ENCODE measurements at regions not wholly inside any gene's neighbourhood (a gene's known extent, or its start where the extent isn't known, plus 50 kb on each side); places are given as distances from the start of the nearest gene placed in this dataset.
"Not testable (repeated sequence)": the region's sequence is repeated elsewhere in the genome, so short reads cannot be mapped to it uniquely, and the experiment has no call there.

GRCh38 chr4:81754169-81754568 is 282.5 kb upstream of the RASGEF1B start:
- no peak for DNase-seq

- no peak for DNase-seq
Measured at GRCh38 chr4:81751531-81752289, 280.0 kb upstream of the RASGEF1B start.

DNA sequence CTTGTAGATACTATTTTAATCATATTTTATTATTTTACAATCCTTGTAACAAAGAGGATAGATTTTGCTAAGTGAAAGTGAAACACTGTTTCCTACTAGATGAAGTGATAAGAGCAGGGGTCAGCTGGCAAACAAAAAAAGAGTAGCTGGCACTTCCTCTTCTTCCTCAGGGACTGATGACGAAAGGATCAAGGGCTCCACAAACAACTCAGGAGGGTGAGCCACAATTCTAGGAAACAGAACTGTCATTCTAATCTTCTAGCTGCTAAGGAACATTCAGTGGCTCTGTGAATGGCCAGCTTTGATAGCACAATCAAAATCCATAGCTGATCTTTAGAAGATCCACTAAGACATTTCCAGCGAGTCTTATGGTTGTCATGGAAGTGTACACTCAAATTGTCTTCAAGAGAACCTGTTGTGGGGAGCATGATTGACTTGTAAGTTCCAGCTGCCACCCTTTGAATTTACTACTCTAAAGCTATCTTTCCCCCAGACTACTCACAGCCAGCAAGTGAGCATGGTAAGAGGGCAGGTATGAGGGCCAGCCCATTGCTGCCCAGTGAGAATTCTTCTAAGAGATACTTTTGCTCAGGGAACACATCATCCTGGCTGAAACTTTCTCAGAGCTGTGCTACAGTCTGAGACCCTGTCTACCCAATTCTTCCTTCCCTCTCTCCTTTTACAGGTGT is 275.7 kb upstream of the RASGEF1B start:
- DNase-seq: no peak

DNA sequence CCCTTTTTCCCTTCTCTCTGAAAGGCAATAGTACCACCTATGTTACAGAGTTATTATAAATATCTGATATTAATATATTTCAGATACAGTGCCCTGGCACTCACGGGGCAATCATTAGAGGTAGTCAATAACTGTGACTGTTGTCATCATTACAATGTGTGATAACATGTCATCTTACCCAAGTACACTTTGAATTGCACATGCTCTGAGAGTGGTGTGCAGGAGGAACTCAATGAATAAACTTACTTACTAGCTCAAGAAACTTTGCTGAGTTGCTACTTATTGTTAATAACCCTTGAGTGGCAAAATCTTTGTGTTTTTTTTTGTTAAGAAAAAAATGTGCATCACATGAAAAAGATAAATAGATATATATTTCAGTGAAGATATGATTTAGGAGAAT is 275.1 kb upstream of the RASGEF1B start:
- DNase-seq: no peak

DNA sequence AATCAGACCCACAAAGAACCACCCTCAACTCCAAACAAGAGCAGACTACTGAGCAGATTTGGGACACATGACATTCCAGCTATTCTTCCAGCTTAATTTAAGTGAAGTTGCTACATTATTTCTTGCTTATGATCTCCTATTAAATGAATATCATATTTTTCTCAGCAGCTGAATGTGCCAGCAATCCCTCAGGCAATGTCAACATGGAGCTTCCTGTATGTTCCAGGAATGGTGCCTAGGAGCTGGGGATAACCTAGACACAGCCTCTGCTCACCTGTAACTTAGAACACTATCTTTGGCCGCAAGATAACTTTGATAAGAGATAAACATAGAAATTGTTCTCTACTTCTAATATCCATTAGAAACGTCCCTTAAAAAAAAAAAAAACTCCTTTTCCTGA is 274.4 kb upstream of the RASGEF1B start:
- DNase-seq: no peak

- no peak for DNase-seq
Measured at GRCh38 chr4:81745050-81745449, 273.3 kb upstream of the RASGEF1B start.

DNA sequence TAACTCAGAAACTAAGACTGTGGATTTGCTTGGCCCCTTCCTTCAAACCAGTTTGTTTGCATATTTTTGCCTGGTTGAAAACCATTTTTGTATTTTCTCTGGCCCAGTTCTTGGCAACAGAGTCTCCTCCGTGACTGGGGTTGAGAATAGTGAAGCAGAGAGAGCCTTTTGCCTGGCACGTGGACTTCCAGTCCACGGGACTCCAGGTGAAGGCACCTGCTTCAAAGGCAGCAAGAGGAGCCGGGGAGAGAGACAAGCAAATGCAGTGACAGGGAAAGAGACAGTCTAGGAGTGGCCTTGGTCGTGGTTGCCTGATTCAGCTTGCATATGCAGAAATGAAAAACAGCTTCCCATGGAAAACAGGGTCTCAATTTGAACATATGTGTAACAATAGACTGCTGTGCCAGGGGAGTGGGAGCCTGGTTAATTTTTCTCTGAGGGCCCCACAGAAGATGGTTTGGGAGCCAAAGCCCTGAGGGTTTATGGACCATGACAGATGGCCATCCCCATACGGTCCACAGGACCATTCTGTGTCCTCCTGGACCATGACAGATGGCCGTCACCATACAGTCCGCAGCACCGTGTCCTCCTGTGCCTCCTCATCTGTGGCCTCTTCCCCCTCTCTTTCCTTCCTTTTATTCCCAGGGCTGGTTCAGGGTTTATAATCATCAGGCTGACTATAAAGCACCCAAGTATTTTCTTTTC is 272.2 kb upstream of the RASGEF1B start:
- DNase-seq: no peak

- no peak for DNase-seq
Measured at GRCh38 chr4:81740487-81740886, 268.8 kb upstream of the RASGEF1B start.

GRCh38 chr4:81738891-81739290 is 267.2 kb upstream of the RASGEF1B start:
- DNase-seq: no peak

- no peak for DNase-seq
Measured at GRCh38 chr4:81737865-81738559, 266.3 kb upstream of the RASGEF1B start.

DNA sequence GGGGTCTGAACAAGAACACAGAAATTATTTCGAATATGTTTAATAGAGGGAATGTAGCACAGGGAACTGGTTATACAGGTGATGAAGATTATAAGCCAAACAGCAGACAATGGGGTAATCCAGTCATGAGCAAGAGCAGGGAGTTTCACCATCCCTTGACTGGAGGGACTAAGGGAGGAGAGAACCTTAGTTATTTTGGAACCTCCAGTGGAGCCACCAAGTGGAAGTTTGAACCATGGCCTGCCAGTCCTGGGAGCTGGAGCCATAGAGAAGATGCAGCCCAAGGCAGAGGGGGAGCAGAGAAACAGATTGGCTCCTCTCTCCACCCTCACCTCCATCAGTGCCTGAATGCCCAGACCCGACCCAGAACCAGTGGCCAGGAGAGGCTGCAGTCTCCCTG is 264.6 kb upstream of the RASGEF1B start:
- no peak for DNase-seq

- DNase-seq: no peak
Measured at GRCh38 chr4:81732980-81733379, 261.3 kb upstream of the RASGEF1B start.

DNA sequence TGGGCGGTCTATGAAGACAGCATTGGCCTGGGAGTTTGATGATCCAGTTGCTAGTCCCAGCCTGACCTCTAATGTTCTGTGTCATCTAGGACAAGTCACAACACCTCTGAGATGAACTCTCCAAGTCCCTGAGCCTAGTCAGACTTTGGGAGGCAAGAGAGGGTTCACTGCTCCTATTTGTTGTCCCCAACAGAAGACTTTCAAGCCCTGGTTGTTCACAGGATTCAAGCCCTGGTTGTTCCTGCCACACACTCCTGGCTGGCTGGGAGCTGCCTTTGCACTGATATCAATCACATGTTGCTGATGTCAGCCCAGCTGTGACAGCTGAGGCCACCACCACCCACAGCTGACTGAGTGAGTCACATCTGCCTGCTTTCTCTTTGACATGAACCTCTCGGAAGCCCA is 253.2 kb upstream of the RASGEF1B start:
- DNase-seq: no peak

DNA sequence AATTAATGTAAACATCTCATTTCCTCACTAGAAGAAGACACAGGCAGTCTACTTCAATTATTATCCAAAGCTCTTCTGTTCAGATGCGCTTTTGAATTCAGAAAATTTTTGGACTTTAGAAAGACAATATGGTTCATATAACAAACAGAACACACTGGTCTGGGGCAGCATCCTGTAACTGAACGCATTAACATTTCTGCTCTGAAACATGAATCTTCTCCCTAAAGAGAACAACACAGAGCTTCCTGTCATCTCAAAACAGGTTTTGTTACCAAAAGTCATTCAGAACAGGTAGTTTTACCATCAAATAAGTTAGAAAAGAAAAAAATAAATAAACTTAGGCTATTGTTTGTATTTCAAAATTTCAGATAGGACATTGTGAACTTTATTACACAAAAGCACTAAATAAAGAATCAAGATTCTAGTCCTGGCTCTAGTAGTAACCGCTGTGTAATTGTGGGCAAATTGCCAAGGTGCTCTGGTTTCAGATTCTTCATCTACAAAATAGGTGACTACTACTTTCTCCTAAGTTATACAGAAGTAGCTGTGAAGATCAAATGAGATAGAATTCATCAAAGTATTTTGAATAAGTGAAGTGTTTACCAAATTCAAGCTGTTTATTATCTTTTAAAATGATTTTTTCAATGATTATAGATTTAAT is 252.3 kb upstream of the RASGEF1B start:
- DNase-seq: no peak

- no peak for DNase-seq
Measured at GRCh38 chr4:81723019-81723884, 251.5 kb upstream of the RASGEF1B start.

GRCh38 chr4:81722290-81722851 is 250.7 kb upstream of the RASGEF1B start:
- no peak for DNase-seq

DNA sequence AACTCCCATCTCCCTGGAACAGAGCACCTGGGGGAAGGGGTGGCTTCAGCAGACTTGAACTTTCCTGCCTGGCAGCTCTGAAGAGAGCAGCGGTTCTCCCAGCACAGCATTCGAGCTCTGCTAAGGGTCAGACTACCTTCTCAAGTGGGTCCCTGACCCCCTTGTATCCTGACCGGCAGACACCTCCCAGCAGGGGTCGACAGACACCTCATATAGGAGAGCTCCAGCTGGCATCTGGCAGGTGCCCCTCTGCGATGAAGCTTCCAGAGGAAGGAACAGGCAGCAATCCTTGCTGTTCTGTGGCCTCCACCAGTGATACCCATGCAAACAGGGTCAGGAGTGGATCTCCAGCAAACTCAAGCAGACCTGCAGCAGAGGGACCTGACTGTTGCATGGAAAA is 244.1 kb upstream of the RASGEF1B start:
- DNase-seq: no peak

DNA sequence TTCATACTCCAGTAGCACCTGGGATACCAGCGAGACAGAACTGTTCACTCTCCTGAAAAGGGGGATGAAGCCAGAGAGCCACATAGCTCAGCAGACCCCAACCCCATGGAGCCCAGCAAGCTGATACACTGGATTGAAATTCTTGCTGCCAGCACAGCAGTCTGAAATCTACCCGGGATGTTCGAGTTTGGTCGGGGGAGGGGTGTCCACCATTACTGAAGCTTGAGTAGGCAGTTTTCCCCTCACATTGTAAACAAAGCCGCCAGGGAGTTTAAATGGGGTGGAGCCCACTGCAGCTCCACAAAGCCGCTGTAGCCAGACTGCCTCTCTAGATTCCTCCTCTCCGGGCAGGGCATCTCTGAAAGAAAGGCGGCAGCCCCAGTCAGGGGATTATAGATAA is 243.7 kb upstream of the RASGEF1B start:
- DNase-seq: not testable (repeated sequence)

GRCh38 chr4:81714291-81714690 is 242.6 kb upstream of the RASGEF1B start:
- no peak for DNase-seq

DNA sequence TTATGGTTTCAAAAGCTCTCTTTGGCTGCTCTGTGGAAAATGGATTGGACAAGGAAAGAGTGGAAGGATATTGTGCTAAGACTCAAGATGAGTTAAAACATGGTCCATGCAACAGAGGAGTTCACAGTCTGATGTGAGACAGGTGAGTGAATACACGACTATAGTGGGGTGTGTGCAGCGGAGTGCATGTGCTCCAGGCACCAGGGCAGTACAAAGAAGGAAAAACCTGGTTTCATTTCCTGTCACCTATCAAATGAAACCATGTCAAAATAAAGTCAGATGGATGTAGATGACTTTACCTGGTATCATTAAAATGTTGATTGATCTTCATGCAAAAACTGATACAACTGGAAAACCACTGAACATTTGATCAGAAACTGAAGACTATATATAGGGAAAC is 241.0 kb upstream of the RASGEF1B start:
- DNase-seq: no peak

DNA sequence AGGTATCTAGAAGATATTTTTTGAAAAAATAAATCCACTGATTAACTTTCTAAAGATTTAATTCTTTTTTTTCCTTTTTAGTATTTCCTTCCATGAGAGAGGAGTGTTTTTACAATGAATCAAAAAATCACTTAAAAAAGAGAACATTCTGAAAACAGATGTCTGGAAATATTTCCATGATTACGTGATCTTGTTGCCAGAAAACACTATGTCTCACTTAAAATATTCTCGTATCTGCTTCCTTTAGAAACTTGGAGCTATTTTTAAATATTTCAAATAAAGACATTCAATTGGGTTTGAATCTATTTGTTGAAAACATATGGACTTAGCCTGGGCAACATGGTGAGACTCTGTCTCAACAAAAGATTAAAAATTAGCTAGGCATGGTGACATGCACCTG is 232.8 kb upstream of the RASGEF1B start:
- no peak for DNase-seq

GRCh38 chr4:81700189-81700588 is 228.5 kb upstream of the RASGEF1B start:
- DNase-seq: no peak

Measured in SHP77 treated with DMSO at 0.1 percent for 48 hours (cell line).